ENCODE measurements at regions not wholly inside any gene's neighbourhood (a gene's known extent, or its start where the extent isn't known, plus 50 kb on each side); places are given as distances from the start of the nearest gene placed in this dataset.

DNA sequence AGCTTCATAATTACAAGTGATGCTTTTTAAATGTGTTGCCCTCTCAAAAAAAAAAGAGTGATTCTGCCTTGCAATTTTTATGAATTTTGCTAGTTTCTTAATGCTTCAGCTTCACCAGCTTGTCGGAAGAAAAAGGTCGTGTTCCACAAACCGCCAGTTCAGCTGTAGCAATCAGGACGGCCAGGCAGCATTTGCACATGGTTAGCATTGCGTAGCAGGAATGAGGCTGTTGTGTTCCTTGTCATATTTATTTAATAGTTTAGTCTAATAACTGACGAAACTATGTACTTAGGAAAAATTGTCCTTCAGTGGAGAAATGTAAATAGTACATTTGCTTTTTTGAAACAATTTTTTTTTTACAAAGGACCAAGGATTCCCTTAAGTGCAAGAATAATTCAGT, 64.9 kb upstream of the SELENOK start:
- TF ChIP-seq CTCF (IDR thresholded peaks at IDR 0.05; ENCODE audit: insufficient read depth, low read depth, low read length): no peak
- no peak overlapping the region for H3K4me3 ChIP-seq (ENCODE audit: low read depth, low read length)

DNA sequence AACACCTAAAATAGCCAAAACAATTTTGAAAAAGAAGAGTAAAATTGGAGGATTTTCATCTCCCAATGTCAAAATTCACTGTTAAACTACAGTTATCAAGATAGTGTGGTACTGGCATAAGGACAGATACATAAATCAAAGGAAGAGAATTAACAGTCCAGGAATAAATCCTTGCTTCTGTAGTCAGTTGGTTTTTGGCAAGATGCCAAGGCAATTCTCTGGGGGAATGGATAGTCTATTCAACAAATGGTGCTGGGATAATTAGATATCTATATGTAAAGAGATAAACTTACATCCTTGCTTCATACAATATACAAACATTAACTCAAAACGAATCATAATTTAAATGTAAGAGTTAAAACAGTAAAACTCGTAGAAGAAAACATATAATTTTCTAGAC, 57.9 kb upstream of the SELENOK start:
- DNase-seq (ENCODE audit: low read depth): no peak
- no peak for TF ChIP-seq CTCF (IDR thresholded peaks at IDR 0.05; ENCODE audit: insufficient read depth, low read depth, low read length)

More for the DNA sequence above, 64.9 kb upstream of the SELENOK start:
- no peak for DNase-seq (ENCODE audit: low read depth)

GRCh38 chr3:53948174-53948573, 56.5 kb upstream of the SELENOK start:
- no peak overlapping the region for H3K4me3 ChIP-seq (ENCODE audit: low read depth, low read length)
- TF ChIP-seq CTCF (IDR thresholded peaks at IDR 0.05; ENCODE audit: insufficient read depth, low read depth, low read length): no peak
- DNase-seq (ENCODE audit: low read depth): no peak

More for the DNA sequence above, 57.9 kb upstream of the SELENOK start:
- no peak overlapping the region for H3K4me3 ChIP-seq (ENCODE audit: low read depth, low read length)

DNA sequence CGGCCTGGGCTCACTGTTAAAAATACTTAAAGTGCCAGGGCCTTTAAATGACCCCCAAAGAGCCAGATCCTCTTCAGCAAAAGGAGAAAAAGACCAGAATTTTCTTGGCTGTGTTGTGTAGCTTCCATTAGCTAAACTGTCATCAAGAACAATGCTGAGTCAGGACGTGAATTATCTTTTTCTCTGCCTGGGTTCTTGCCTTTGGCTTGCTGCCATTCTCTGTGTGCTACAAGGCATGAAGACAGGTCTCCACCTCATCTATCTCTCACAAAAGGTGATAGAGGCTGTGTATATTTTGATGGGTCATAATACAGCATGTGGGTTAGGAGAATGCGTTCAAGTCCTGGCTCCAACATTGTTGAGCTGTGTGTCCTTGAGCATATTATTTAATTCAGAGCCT, 52.4 kb upstream of the SELENOK start:
- no peak for DNase-seq (ENCODE audit: low read depth)
- H3K4me3 ChIP-seq (ENCODE audit: low read depth, low read length): no peak overlapping the region
- TF ChIP-seq CTCF (IDR thresholded peaks at IDR 0.05; ENCODE audit: insufficient read depth, low read depth, low read length): no peak

GRCh38 chr3:53941950-53942349, 50.3 kb upstream of the SELENOK start:
- no peak overlapping the region for H3K4me3 ChIP-seq (ENCODE audit: low read depth, low read length)
- no peak for TF ChIP-seq CTCF (IDR thresholded peaks at IDR 0.05; ENCODE audit: insufficient read depth, low read depth, low read length)
- no peak for DNase-seq (ENCODE audit: low read depth)

Data from fibroblast of villous mesenchyme (primary cell).